Esophagus muscularis mucosa (tissue), 3 donors: ENCODE measurements at regions not wholly inside any gene's neighbourhood (a gene's known extent, or its start where the extent isn't known, plus 50 kb on each side); places are given as distances from the start of the nearest gene placed in this dataset.

Experiments used
- POLR2A ChIP-seq: fragments of 450-650 bp; IDR thresholded peaks from one replicate; pipeline ENCODE4 v1.6.1; 2017; ENCODE audit warnings: antibody characterized with exemption, moderate library complexity, mild to moderate bottlenecking, low read depth
- POLR2AphosphoS5 ChIP-seq, 2 donors: sonication (generic); formaldehyde crosslinking; IDR thresholded peaks; one replicate each; pipeline ENCODE4 v1.6.1; 2017; ENCODE audit warnings: antibody characterized with exemption in 2 of 2
- TF ChIP-seq, protein P1 (sequence below), 3 experiments: fragments of 200-600 bp in 2 of 3; fragments of 450-650 bp in 1 of 3; sonication (generic) in 2 of 3; IDR thresholded peaks; one replicate each; pipeline ENCODE4 v1.5.1; 2017 to 2019; ENCODE audit warnings: antibody characterized with exemption in 3 of 3, mild to moderate bottlenecking in 2 of 3, moderate library complexity in 1 of 3

DNA sequence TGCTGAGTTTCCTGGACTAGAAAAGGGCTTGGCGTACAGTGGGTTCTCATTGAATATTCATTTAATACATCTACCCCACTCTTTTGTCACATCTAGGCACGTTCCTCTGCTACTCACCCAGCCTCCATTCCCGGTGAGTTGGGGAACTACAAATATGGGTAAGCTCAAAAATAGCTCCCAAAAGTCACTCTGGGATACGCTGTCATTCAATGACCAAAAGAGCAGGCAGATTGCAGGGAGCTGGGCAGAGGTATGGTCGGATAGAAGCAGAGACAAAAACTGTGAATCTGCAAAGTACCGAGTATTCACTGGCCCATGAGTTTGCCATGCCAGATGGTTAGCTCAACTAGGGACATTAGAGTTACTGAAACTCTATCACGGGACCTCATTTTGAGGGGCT, 103.9 kb upstream of the SASH1 start:
- no peak for TF ChIP-seq POLR2AphosphoS5 (IDR thresholded peaks at IDR 0.05)
- TF ChIP-seq, protein P1, sequence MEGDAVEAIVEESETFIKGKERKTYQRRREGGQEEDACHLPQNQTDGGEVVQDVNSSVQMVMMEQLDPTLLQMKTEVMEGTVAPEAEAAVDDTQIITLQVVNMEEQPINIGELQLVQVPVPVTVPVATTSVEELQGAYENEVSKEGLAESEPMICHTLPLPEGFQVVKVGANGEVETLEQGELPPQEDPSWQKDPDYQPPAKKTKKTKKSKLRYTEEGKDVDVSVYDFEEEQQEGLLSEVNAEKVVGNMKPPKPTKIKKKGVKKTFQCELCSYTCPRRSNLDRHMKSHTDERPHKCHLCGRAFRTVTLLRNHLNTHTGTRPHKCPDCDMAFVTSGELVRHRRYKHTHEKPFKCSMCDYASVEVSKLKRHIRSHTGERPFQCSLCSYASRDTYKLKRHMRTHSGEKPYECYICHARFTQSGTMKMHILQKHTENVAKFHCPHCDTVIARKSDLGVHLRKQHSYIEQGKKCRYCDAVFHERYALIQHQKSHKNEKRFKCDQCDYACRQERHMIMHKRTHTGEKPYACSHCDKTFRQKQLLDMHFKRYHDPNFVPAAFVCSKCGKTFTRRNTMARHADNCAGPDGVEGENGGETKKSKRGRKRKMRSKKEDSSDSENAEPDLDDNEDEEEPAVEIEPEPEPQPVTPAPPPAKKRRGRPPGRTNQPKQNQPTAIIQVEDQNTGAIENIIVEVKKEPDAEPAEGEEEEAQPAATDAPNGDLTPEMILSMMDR (IDR thresholded peaks at IDR 0.05), result no peak
- no peak for TF ChIP-seq POLR2A
